ENCODE measurements at regions not wholly inside any gene's neighbourhood (a gene's known extent, or its start where the extent isn't known, plus 50 kb on each side); places are given as distances from the start of the nearest gene placed in this dataset.

DNA sequence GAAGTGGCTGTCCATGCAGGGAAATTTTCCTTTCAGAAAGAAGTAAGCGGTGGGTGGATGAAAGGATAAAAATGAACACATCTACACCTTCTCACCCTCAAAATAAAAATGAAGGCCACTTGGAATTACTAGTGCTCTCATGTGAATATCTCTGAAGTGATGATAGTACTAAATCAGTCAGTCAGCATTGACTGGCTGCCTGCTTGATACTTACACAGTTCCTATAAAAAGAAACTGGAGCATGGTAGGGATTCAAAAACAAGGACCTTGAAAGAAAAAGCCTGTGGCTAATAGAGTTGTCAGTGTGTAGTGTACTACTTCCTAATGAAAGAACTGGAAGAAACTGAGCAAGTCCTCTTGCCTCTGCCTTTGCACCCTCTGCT lies 239.7 kb downstream of the HLX start:
- Histone ChIP-seq H3K36me3 (no peaks in the 10 kb centered on the region), H3K27ac (no peak overlapping the region), H3K4me3 (no peak overlapping the region), H3K9me3 (no peaks in the 10 kb centered on the region), H3K4me1 (no peaks in the 10 kb centered on the region), H3K9ac (ENCODE audit: low read depth in 2 of 2, low read length in 2 of 2) (no peak overlapping the region), H3K27me3 (no peaks in the 10 kb centered on the region)
- TF ChIP-seq, protein P1, sequence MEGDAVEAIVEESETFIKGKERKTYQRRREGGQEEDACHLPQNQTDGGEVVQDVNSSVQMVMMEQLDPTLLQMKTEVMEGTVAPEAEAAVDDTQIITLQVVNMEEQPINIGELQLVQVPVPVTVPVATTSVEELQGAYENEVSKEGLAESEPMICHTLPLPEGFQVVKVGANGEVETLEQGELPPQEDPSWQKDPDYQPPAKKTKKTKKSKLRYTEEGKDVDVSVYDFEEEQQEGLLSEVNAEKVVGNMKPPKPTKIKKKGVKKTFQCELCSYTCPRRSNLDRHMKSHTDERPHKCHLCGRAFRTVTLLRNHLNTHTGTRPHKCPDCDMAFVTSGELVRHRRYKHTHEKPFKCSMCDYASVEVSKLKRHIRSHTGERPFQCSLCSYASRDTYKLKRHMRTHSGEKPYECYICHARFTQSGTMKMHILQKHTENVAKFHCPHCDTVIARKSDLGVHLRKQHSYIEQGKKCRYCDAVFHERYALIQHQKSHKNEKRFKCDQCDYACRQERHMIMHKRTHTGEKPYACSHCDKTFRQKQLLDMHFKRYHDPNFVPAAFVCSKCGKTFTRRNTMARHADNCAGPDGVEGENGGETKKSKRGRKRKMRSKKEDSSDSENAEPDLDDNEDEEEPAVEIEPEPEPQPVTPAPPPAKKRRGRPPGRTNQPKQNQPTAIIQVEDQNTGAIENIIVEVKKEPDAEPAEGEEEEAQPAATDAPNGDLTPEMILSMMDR (IDR thresholded peaks at IDR 0.05) = no peak
- DNase-seq = no peak
- intact Hi-C loops (cut with DNase I) = no loop called here

- DNase-seq = no peak
- Histone ChIP-seq H3K36me3 (no peaks in the 10 kb centered on the region), H3K9ac (ENCODE audit: low read depth in 2 of 2, low read length in 2 of 2) (no peak overlapping the region), H3K4me3 (no peak overlapping the region), H3K27me3 (no peaks in the 10 kb centered on the region), H3K4me1 (no peaks in the 10 kb centered on the region), H3K9me3 (no peaks in the 10 kb centered on the region), H3K27ac (no peak overlapping the region)
- intact Hi-C loops (cut with DNase I) = no loop called here
- TF ChIP-seq, protein P1 (IDR thresholded peaks at IDR 0.05) = no peak
Observed at GRCh38 chr1:221122501-221122900, 243.3 kb downstream of the HLX start.

- no peaks in the 10 kb centered on the region for H3K27me3 ChIP-seq
- no peak for DNase-seq
- no peaks in the 10 kb centered on the region for H3K9me3 ChIP-seq
- H3K27ac ChIP-seq = no peak overlapping the region
- H3K4me3 ChIP-seq = no peak overlapping the region
- no peaks in the 10 kb centered on the region for H3K36me3 ChIP-seq
- H3K9ac ChIP-seq (ENCODE audit: low read depth in 2 of 2, low read length in 2 of 2) = no peak overlapping the region
- TF ChIP-seq, protein P1 (IDR thresholded peaks at IDR 0.05) = no peak
- intact Hi-C loops (cut with DNase I) = no loop called here
- no peaks in the 10 kb centered on the region for H3K4me1 ChIP-seq
Observed at GRCh38 chr1:221125976-221126375, 246.7 kb downstream of the HLX start.

DNA sequence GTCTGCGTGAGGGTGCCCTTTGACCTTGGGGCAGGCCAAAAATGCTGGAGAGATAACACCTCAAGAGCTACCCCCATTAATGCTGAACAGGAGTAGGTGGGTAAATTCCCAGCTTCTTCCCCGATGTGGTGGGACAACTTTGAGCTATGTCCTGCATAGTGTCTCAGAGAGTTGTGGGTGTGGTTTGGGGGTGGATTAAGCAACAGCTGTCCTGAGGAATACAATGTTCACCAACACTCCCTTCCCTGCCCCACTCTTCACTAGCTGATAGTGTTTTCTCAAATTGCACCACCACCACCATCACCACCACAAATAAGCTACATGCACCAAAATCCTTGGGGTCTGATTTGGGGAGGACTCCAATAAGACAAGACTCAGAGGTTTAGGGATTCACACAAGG lies 258.4 kb downstream of the HLX start:
- Histone ChIP-seq H3K4me1 (no peaks in the 10 kb centered on the region), H3K9ac (ENCODE audit: low read depth in 2 of 2, low read length in 2 of 2) (no peak overlapping the region), H3K36me3 (no peaks in the 10 kb centered on the region), H3K4me3 (no peak overlapping the region), H3K9me3 (no peaks in the 10 kb centered on the region), H3K27me3 (no peaks in the 10 kb centered on the region), H3K27ac (no peak overlapping the region)
- no peak for DNase-seq
- intact Hi-C loops (cut with DNase I) = no loop called here
- TF ChIP-seq, protein P1 (IDR thresholded peaks at IDR 0.05) = no peak

- DNase-seq = no peak
- TF ChIP-seq, protein P1 (IDR thresholded peaks at IDR 0.05) = no peak
- no peaks in the 10 kb centered on the region for H3K36me3 ChIP-seq
- H3K4me1 ChIP-seq = no peaks in the 10 kb centered on the region
- intact Hi-C loops (cut with DNase I) = no loop called here
- no peak overlapping the region for H3K27ac ChIP-seq
- H3K4me3 ChIP-seq = no peak overlapping the region
- H3K9ac ChIP-seq (ENCODE audit: low read depth in 2 of 2, low read length in 2 of 2) = no peak overlapping the region
- no peaks in the 10 kb centered on the region for H3K9me3 ChIP-seq
- H3K27me3 ChIP-seq = no peaks in the 10 kb centered on the region
Observed at GRCh38 chr1:221138516-221138915, 259.3 kb downstream of the HLX start.

GRCh38 chr1:221139991-221140390 lies 260.7 kb downstream of the HLX start:
- no peaks in the 10 kb centered on the region for H3K9me3 ChIP-seq
- no peak overlapping the region for H3K4me3 ChIP-seq
- intact Hi-C loops (cut with DNase I) = no loop called here
- TF ChIP-seq, protein P1 (IDR thresholded peaks at IDR 0.05) = no peak
- H3K36me3 ChIP-seq = no peaks in the 10 kb centered on the region
- H3K9ac ChIP-seq (ENCODE audit: low read depth in 2 of 2, low read length in 2 of 2) = no peak overlapping the region
- no peaks in the 10 kb centered on the region for H3K27me3 ChIP-seq
- no peak for DNase-seq
- H3K27ac ChIP-seq = no peak overlapping the region
- H3K4me1 ChIP-seq = no peaks in the 10 kb centered on the region
